HEK293T (cell line): ENCODE measurements at regions not wholly inside any gene's neighbourhood (a gene's known extent, or its start where the extent isn't known, plus 50 kb on each side); places are given as distances from the start of the nearest gene placed in this dataset.

Experiments used
- CTCF ChIA-PET: fragments of 350-600 bp; formaldehyde crosslinking; extraction: SDS; loops from one replicate; lab custom pipeline; 2021; ENCODE audit warnings: antibody characterized with exemption, inconsistent platforms; lab: Yijun Ruan, JAX
- POLR2A ChIA-PET: fragments of 350-600 bp; formaldehyde crosslinking; extraction: SDS; loops from one replicate; lab custom pipeline; 2020; ENCODE audit warnings: antibody characterized with exemption, inconsistent platforms; lab: Yijun Ruan, JAX
- DNase-seq: peaks from one replicate; pipeline ENCODE4 v3.0.0; 2012; ENCODE audit warnings: mixed read lengths; ENCODE audit errors: extremely low spot score
- ARNT ChIP-seq: fragments of 450-650 bp; IDR thresholded peaks from 2 replicates; pipeline ENCODE4 v1.6.1; 2017; ENCODE audit warnings: mild to moderate bottlenecking
- BHLHE40 ChIP-seq: fragments of 450-650 bp; IDR thresholded peaks from 2 replicates; pipeline ENCODE4 v1.6.1; 2016; ENCODE audit warnings: mild to moderate bottlenecking, moderate library complexity, borderline replicate concordance
- CTBP1 ChIP-seq: fragments of 450-650 bp; IDR thresholded peaks from 2 replicates; pipeline ENCODE4 v1.6.1; 2016; ENCODE audit warnings: borderline replicate concordance
- ELF4 ChIP-seq: fragments of 450-650 bp; IDR thresholded peaks from 2 replicates; pipeline ENCODE4 v1.6.1; 2017; ENCODE audit warnings: antibody characterized with exemption
- FOXA1 ChIP-seq: fragments of 450-650 bp; IDR thresholded peaks from 2 replicates; pipeline ENCODE4 v1.6.1; 2016; ENCODE audit warnings: mild to moderate bottlenecking
- FOXK2 ChIP-seq: fragments of 450-650 bp; IDR thresholded peaks from 2 replicates; pipeline ENCODE4 v1.6.1; 2016; ENCODE audit warnings: mild to moderate bottlenecking
- FOXM1 ChIP-seq: fragments of 450-650 bp; IDR thresholded peaks from 2 replicates; pipeline ENCODE4 v1.6.1; 2017; ENCODE audit warnings: mild to moderate bottlenecking, borderline replicate concordance
- HDGF ChIP-seq: fragments of 450-650 bp; IDR thresholded peaks from 2 replicates; pipeline ENCODE4 v1.6.1; 2017; ENCODE audit warnings: antibody characterized with exemption, borderline replicate concordance
- L3MBTL2 ChIP-seq: fragments of 450-650 bp; conservative IDR thresholded peaks from 2 replicates; pipeline ENCODE4 v1.6.1; 2016; ENCODE audit warnings: mild to moderate bottlenecking
- LEF1 ChIP-seq: fragments of 450-650 bp; IDR thresholded peaks from 2 replicates; pipeline ENCODE4 v1.6.1; 2017; ENCODE audit warnings: mild to moderate bottlenecking, borderline replicate concordance
- NFRKB ChIP-seq: fragments of 450-650 bp; IDR thresholded peaks from 2 replicates; pipeline ENCODE4 v1.6.1; 2016; ENCODE audit warnings: mild to moderate bottlenecking, moderate library complexity
- PKNOX1 ChIP-seq: fragments of 450-650 bp; IDR thresholded peaks from 2 replicates; pipeline ENCODE4 v1.6.1; 2016
- SP1 ChIP-seq: fragments of 450-650 bp; IDR thresholded peaks from 2 replicates; pipeline ENCODE4 v1.6.1; 2017
- SUZ12 ChIP-seq: fragments of 450-650 bp; IDR thresholded peaks from 2 replicates; pipeline ENCODE4 v1.6.1; 2016; ENCODE audit warnings: mild to moderate bottlenecking
- TARDBP ChIP-seq: fragments of 450-650 bp; IDR thresholded peaks from 2 replicates; pipeline ENCODE4 v1.6.1; 2016
- ZNF384 ChIP-seq: fragments of 450-650 bp; IDR thresholded peaks from 2 replicates; pipeline ENCODE4 v1.6.1; 2016

- ChIA-PET CTCF (no interaction called here), POLR2A (no interaction called here)
- no peak for DNase-seq
- TF ChIP-seq SUZ12 (no peak), ARNT (no peak), BHLHE40 (no peak), PKNOX1 (no peak), FOXM1 (no peak), ZNF384 (no peak), NFRKB (no peak), TARDBP (no peak), CTBP1 (no peak), L3MBTL2 (no peak), FOXK2 (no peak), SP1 (no peak), FOXA1 (no peak), HDGF (no peak), LEF1 (no peak), ELF4 (no peak)
Measured at GRCh38 chrX:46211079-46211478, 334.1 kb downstream of the ZNF674 start.

GRCh38 chrX:46209768-46210167 is 335.5 kb downstream of the ZNF674 start:
- no peak for DNase-seq
- POLR2A ChIA-PET, result no interaction called here
- TF ChIP-seq NFRKB (no peak), HDGF (no peak), FOXM1 (no peak)
- CTCF ChIA-PET, result no interaction called here

- no peak for DNase-seq
- TF ChIP-seq TARDBP (no peak), FOXM1 (no peak), SP1 (no peak), FOXK2 (no peak), ARNT (no peak), ELF4 (no peak)
- ChIA-PET CTCF (no interaction called here), POLR2A (no interaction called here)
Measured at GRCh38 chrX:46209037-46209436, 336.2 kb downstream of the ZNF674 start.

- TF ChIP-seq FOXM1, result no peak
- no peak for TF ChIP-seq ZNF384
- TF ChIP-seq LEF1, result no peak
- TF ChIP-seq SP1, result no peak
- TF ChIP-seq PKNOX1, result no peak
- TF ChIP-seq FOXK2, result no peak
- TF ChIP-seq ARNT, result no peak
- no peak for TF ChIP-seq NFRKB
- CTCF ChIA-PET, result no interaction called here
- POLR2A ChIA-PET, result no interaction called here
- no peak for DNase-seq
Measured at GRCh38 chrX:46208225-46208854, 336.9 kb downstream of the ZNF674 start.

GRCh38 chrX:46204721-46205422 is 340.3 kb downstream of the ZNF674 start:
- no peak for DNase-seq
- no peak for TF ChIP-seq NFRKB
- no peak for TF ChIP-seq CTBP1
- no peak for TF ChIP-seq SUZ12
- TF ChIP-seq BHLHE40, result no peak
- TF ChIP-seq ARNT, result no peak
- no peak for TF ChIP-seq ELF4
- no peak for TF ChIP-seq L3MBTL2
- no peak for TF ChIP-seq HDGF
- TF ChIP-seq PKNOX1, result no peak
- no peak for TF ChIP-seq ZNF384
- TF ChIP-seq TARDBP, result no peak
- TF ChIP-seq SP1, result no peak
- no peak for TF ChIP-seq FOXK2
- no peak for TF ChIP-seq LEF1
- no peak for TF ChIP-seq FOXM1
- TF ChIP-seq FOXA1, result no peak
- ChIA-PET POLR2A (no interaction called here), CTCF (no interaction called here)

GRCh38 chrX:46202733-46203514 is 342.3 kb downstream of the ZNF674 start:
- no peak for DNase-seq
- no peak for TF ChIP-seq FOXM1
- no peak for TF ChIP-seq ZNF384
- no peak for TF ChIP-seq SP1
- TF ChIP-seq BHLHE40, result no peak
- no peak for TF ChIP-seq L3MBTL2
- TF ChIP-seq ARNT, result no peak
- no peak for TF ChIP-seq FOXK2
- no peak for TF ChIP-seq ELF4
- no peak for TF ChIP-seq LEF1
- ChIA-PET POLR2A (no interaction called here), CTCF (no interaction called here)
